Transverse colon (tissue), 4 donors: ENCODE measurements at regions not wholly inside any gene's neighbourhood (a gene's known extent, or its start where the extent isn't known, plus 50 kb on each side); places are given as distances from the start of the nearest gene placed in this dataset.

ENCODE experiments used
- DNase-seq: peaks from one replicate; pipeline ENCODE4 v3.0.0-alpha.2; 2019
- H3K27ac ChIP-seq, 4 donors: fragments of 200-600 bp; sonication (generic); 2 replicates each; pipeline ENCODE4 v1.5.1; 2016 to 2018; ENCODE audit warnings: inconsistent platforms in 4 of 4
- H3K27me3 ChIP-seq: fragments of 200-600 bp; sonication (generic); 2 replicates; pipeline ENCODE4 v1.5.1; 2017; ENCODE audit warnings: inconsistent platforms
- H3K36me3 ChIP-seq, 4 donors: fragments of 200-600 bp; sonication (generic); 2 replicates each; pipeline ENCODE4 v1.5.1; 2017 to 2019; ENCODE audit warnings: inconsistent platforms in 4 of 4
- H3K4me1 ChIP-seq, 4 donors: fragments of 200-600 bp; sonication (generic); 2 replicates each; pipeline ENCODE4 v1.5.1; 2017 to 2020; ENCODE audit warnings: inconsistent platforms in 4 of 4
- H3K4me3 ChIP-seq, 4 donors: fragments of 200-600 bp; sonication (generic); 1 replicate in 1 of 4; 2 replicates in 3 of 4; pipeline versions ENCODE4 v1.5.1 to v1.6.1; 2017 to 2019; ENCODE audit warnings: inconsistent platforms in 4 of 4
- H3K9me3 ChIP-seq, 2 donors: fragments of 200-600 bp; sonication (generic); 2 replicates each; pipeline ENCODE4 v1.5.1; 2017 to 2019; ENCODE audit warnings: inconsistent platforms in 2 of 2
- CTCF ChIP-seq, 5 experiments: fragments of 200-600 bp in 3 of 5; fragments of 450-650 bp in 2 of 5; sonication (generic) in 3 of 5; IDR thresholded peaks; 1 replicate in 2 of 5; 2 replicates in 3 of 5; pipeline ENCODE4 v1.5.1; 2016 to 2017; ENCODE audit warnings: antibody characterized with exemption in 5 of 5, inconsistent platforms in 3 of 5, mild to moderate bottlenecking in 2 of 5, moderate library complexity in 1 of 5
- EP300 ChIP-seq: sonication (generic); formaldehyde crosslinking; IDR thresholded peaks from one replicate; pipeline ENCODE4 v1.6.1; 2017; ENCODE audit warnings: antibody characterized with exemption, low read depth
- POLR2A ChIP-seq: fragments of 450-650 bp; IDR thresholded peaks from one replicate; pipeline ENCODE4 v1.6.1; 2016; ENCODE audit warnings: antibody characterized with exemption, mild to moderate bottlenecking, moderate library complexity
- POLR2AphosphoS5 ChIP-seq, 3 donors: sonication (generic); formaldehyde crosslinking; IDR thresholded peaks; one replicate each; pipeline ENCODE4 v1.6.1; 2016; ENCODE audit warnings: antibody characterized with exemption in 3 of 3
- WGBS, 2 donors: methylation state at CpG; one replicate each; pipeline ENCODE4 v1.1.5; 2018; ENCODE audit warnings: low coverage in 1 of 2; 5-methylcytosine and 5-hydroxymethylcytosine counted together
- in situ Hi-C, 4 donors: fragments of 200-750 bp; cut with MboI; loops; one replicate each; pipeline versions ENCODE4 v1.15.0 to v1.15.1; 2017; ENCODE audit warnings: low sequenced_read_pairs in 3 of 4, low pct_ligation_motif_present in 1 of 4, low pct_unique_long_range_greater_than_20kb in 1 of 4
- intact Hi-C: fragments of 100-400 bp; cut with DNase I; formaldehyde crosslinking; loops from one replicate; pipeline ENCODE4 v1.15.1; 2023; ENCODE audit warnings: low total_unique reads

DNA sequence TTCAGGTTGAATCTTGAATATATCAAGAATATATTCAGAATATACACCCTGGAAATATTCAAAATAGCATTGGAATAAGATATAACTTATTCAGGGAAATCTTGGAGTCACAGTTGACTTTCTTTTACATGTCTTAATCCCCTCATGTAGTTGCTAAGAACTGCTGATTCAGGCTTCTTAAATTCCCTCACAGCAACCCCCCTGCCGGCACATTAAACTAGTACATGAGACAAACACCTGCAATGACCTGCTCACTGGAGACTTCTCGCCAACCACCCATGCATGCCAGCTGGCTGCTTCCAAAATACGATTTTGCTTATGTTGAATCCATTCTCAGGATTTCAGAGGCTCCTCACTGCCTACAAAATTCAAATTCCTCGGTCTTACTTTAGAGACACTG lies 997.1 kb downstream of the EFNB2 start:
- TF ChIP-seq POLR2A (no peak), CTCF (IDR thresholded peaks at IDR 0.05) (no peak), POLR2AphosphoS5 (IDR thresholded peaks at IDR 0.05) (no peak), EP300 (no peak)
- no peak overlapping the region for H3K27ac ChIP-seq
- no peak for DNase-seq
- in situ Hi-C loops = no loop called here
- H3K4me3 ChIP-seq = no peak overlapping the region
- H3K9me3 ChIP-seq = no peaks in the 10 kb centered on the region
- WGBS, 2 donors = 81 to 86% methylated on average over 4 of the region's 4 CpGs
- H3K36me3 ChIP-seq = no peaks in the 10 kb centered on the region
- no peaks in the 10 kb centered on the region for H3K4me1 ChIP-seq
- intact Hi-C loops = no loop called here
- H3K27me3 ChIP-seq = no peaks in the 10 kb centered on the region

- intact Hi-C loops = no loop called here
- TF ChIP-seq POLR2A (no peak), CTCF (IDR thresholded peaks at IDR 0.05) (no peak), EP300 (no peak), POLR2AphosphoS5 (IDR thresholded peaks at IDR 0.05) (no peak)
- H3K4me1 ChIP-seq = no peaks in the 10 kb centered on the region
- in situ Hi-C loops = no loop called here
- no peaks in the 10 kb centered on the region for H3K27me3 ChIP-seq
- H3K27ac ChIP-seq = no peak overlapping the region
- H3K9me3 ChIP-seq = no peaks in the 10 kb centered on the region
- DNase-seq = no peak
- WGBS, 2 donors = 75 to 80% methylated on average over 7 of the region's 7 CpGs
- H3K4me3 ChIP-seq = no peak overlapping the region
- H3K36me3 ChIP-seq = no peaks in the 10 kb centered on the region
Observed at GRCh38 chr13:105537113-105537512, 998.3 kb downstream of the EFNB2 start.

DNA sequence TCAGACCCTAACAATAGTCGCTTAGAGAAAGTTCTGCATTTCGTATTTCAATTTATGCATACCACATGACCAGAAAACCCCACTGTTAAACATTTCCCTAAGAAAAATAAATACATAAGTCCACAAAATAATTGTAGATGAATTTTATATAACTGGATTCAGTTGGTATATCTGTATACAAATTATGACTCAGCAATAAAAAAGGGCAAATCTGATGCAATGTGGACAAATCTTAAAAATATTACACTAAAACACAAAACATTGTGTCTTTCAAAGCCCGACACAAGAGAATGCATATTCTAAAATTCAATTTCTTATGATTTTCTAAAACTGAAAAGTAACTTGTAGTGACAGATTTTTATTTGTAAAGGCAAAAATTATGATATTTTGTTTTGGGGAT lies 1005.0 kb downstream of the EFNB2 start:
- Histone ChIP-seq H3K9me3 (no peaks in the 10 kb centered on the region), H3K27ac (no peak overlapping the region), H3K4me1 (no peaks in the 10 kb centered on the region), H3K36me3 (no peaks in the 10 kb centered on the region), H3K4me3 (no peak overlapping the region), H3K27me3 (no peaks in the 10 kb centered on the region)
- no peak for DNase-seq
- in situ Hi-C loops (no loop called here), intact Hi-C loops (no loop called here)
- no peak for TF ChIP-seq CTCF (IDR thresholded peaks at IDR 0.05)
- no peak for TF ChIP-seq POLR2AphosphoS5 (IDR thresholded peaks at IDR 0.05)
- TF ChIP-seq EP300 = no peak
- TF ChIP-seq POLR2A = no peak
- 89 to 91% methylated on average over 3 of the region's 3 CpGs for WGBS, 2 donors

DNA sequence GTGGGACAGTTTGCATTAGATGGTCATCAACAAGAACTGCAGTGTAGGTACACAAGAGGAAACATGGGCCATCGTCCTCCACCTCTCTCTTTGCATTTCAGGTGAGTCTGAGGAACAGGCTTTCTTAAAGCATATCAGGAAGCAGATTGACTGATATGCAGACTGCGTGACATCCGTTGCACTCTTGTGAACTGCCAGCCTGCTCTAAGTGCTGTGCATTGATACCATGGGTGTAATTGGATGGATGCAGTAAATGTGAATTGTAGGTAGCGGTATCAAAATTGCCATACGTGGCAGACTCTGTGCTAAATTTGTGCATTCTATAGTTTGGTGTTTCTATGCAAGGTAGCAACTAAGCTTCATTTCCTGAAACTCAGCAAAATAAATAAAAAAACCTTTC lies 1008.3 kb downstream of the EFNB2 start:
- no peak overlapping the region for H3K4me3 ChIP-seq
- H3K9me3 ChIP-seq = no peaks in the 10 kb centered on the region
- H3K27me3 ChIP-seq = no peaks in the 10 kb centered on the region
- WGBS, 2 donors = 76 to 84% methylated on average over 3 to 5 of the region's 5 CpGs
- H3K27ac ChIP-seq = no peak overlapping the region
- H3K4me1 ChIP-seq = no peaks in the 10 kb centered on the region
- intact Hi-C loops (no loop called here), in situ Hi-C loops (no loop called here)
- TF ChIP-seq CTCF (IDR thresholded peaks at IDR 0.05) (no peak), POLR2A (no peak), EP300 (no peak), POLR2AphosphoS5 (IDR thresholded peaks at IDR 0.05) (no peak)
- no peaks in the 10 kb centered on the region for H3K36me3 ChIP-seq
- no peak for DNase-seq
